Naive B cell (primary cell): ENCODE measurements at regions not wholly inside any gene's neighbourhood (a gene's known extent, or its start where the extent isn't known, plus 50 kb on each side); places are given as distances from the start of the nearest gene placed in this dataset.

ENCODE experiments used
- ATAC-seq, 2 donors: fragments of 150-1000 bp; cut with Tn5 transposase; 2 replicates each; pipeline ENCODE4 v1.10.0; 2021; ENCODE audit warnings: low read depth in 2 of 2, mild to moderate bottlenecking in 2 of 2, moderate library complexity in 2 of 2
- DNase-seq: peaks from one replicate; pipeline ENCODE4 v3.0.0; 2022
- H3K27ac Mint-ChIP-seq, 6 donors: one replicate each; pipeline ENCODE4 v1.8.0; 2020 to 2022; ENCODE audit warnings: mild to moderate bottlenecking in 6 of 6, mixed read lengths in 6 of 6, moderate library complexity in 5 of 6, inconsistent platforms in 2 of 6
- H3K27me3 Mint-ChIP-seq, 3 donors: one replicate each; pipeline ENCODE4 v1.8.0; 2021 to 2022; ENCODE audit warnings: mixed read lengths in 3 of 3, mild to moderate bottlenecking in 1 of 3
- H3K36me3 Mint-ChIP-seq, 2 donors: one replicate each; pipeline ENCODE4 v1.8.0; 2020 to 2022; ENCODE audit warnings: mixed read lengths in 2 of 2, inconsistent platforms in 1 of 2, mild to moderate bottlenecking in 1 of 2
- H3K4me1 Mint-ChIP-seq, 3 donors: one replicate each; pipeline ENCODE4 v1.8.0; 2020 to 2022; ENCODE audit warnings: mixed read lengths in 3 of 3, inconsistent platforms in 1 of 3, mild to moderate bottlenecking in 1 of 3, moderate library complexity in 1 of 3
- H3K4me3 Mint-ChIP-seq, 8 donors: one replicate each; pipeline ENCODE4 v1.8.0; 2020 to 2022; ENCODE audit warnings: mild to moderate bottlenecking in 8 of 8, mixed read lengths in 8 of 8, moderate library complexity in 8 of 8, inconsistent platforms in 2 of 8
- H3K9me3 Mint-ChIP-seq, 7 donors: one replicate each; pipeline ENCODE4 v1.8.0; 2020 to 2022; ENCODE audit warnings: mixed read lengths in 7 of 7, mild to moderate bottlenecking in 5 of 7, inconsistent platforms in 2 of 7, moderate library complexity in 1 of 7

GRCh38 chr12:67155863-67156262 lies 113.3 kb upstream of the CAND1 start:
- H3K4me3 Mint-ChIP-seq: no peak overlapping the region
- no peak for DNase-seq
- peaks cover 13 to 37% (median 15%) of the 10 kb centered on the region in 3 donors for H3K27me3 Mint-ChIP-seq
- H3K27ac Mint-ChIP-seq: no peak overlapping the region
- ATAC-seq: no peak
- H3K4me1 Mint-ChIP-seq: no peaks in the 10 kb centered on the region
- H3K36me3 Mint-ChIP-seq: no peaks in the 10 kb centered on the region
- no peaks in the 10 kb centered on the region for H3K9me3 Mint-ChIP-seq

DNA sequence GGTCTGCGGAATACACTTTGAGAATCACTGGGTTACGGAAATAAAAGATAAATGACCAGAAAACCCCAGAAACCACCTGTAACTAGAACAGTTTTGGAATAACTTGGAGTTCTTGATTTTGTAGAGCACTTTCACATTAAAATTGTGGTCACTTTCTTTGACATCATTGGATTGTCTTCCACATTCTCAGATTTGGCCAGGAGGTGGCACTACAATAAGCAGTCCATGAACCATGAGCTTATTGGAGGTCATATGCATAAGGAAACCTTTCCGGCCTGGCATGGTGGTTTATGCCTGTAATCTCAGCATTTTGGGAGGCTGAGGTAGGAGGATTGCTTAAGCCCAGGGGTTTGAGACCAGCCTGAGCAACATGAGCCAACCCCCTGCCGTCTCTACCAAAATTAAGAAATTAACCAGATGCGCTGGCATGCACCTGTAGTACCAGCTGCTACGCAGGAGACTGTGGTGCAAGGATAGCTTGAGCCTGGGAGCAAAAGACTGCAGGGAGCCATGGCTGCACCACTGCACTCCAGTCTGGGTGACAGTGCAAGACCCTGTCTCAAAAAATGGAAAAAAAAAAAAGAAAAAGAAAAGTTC lies 107.7 kb upstream of the CAND1 start:
- Mint-ChIP-seq H3K9me3 (no peaks in the 10 kb centered on the region), H3K36me3 (no peaks in the 10 kb centered on the region), H3K4me3 (no peak overlapping the region), H3K27ac (no peak overlapping the region), H3K4me1 (no peaks in the 10 kb centered on the region), H3K27me3 (peaks cover 23 to 31% (median 28%) of the 10 kb centered on the region in 3 donors)
- DNase-seq (peak; percentile 7), ATAC-seq (peak in 1 of 2 donors; percentile 35)

- Mint-ChIP-seq H3K9me3 (peaks cover 0 to 3% (median 0%) of the 10 kb centered on the region in 7 donors), H3K4me1 (no peaks in the 10 kb centered on the region), H3K4me3 (peak overlapping the region in 1 of 8 donors; percentile 42), H3K27ac (no peak overlapping the region), H3K36me3 (no peaks in the 10 kb centered on the region), H3K27me3 (peaks cover 12 to 35% (median 35%) of the 10 kb centered on the region in 3 donors)
- DNase-seq (no peak), ATAC-seq (no peak)
Observed at GRCh38 chr12:67173258-67173657, 95.9 kb upstream of the CAND1 start.

GRCh38 chr12:67182551-67182950 lies 86.6 kb upstream of the CAND1 start:
- no peak for DNase-seq
- no peak for ATAC-seq
- peaks cover 0 to 17% of the 10 kb centered on the region in 2 donors for H3K36me3 Mint-ChIP-seq
- H3K4me3 Mint-ChIP-seq: no peak overlapping the region
- H3K9me3 Mint-ChIP-seq: peaks cover 4 to 24% (median 7%) of the 10 kb centered on the region in 7 donors
- H3K27me3 Mint-ChIP-seq: peaks cover 18 to 50% (median 35%) of the 10 kb centered on the region in 3 donors
- H3K4me1 Mint-ChIP-seq: no peaks in the 10 kb centered on the region
- H3K27ac Mint-ChIP-seq: no peak overlapping the region

DNA sequence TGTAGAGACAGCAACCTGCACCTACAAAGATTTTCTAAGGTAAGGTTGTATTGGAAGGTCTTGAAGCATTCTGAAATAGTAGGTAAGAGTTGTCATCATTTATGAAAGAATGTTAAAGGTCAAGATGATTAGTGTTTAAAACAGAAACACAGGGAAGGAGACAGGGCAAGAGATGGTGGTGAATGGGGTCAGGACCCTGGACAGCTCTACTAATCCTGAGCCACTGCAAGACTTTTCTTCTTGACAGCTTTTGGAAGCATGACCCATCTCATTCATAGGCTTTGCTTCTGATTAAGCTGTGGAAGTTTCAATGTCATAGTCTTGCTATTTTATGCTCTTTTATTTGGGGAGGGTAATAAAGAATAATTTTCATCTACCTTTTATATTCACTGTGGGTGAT lies 75.5 kb upstream of the CAND1 start:
- H3K27me3 Mint-ChIP-seq: peaks cover 12 to 47% (median 33%) of the 10 kb centered on the region in 3 donors
- no peak for DNase-seq
- no peak overlapping the region for H3K4me3 Mint-ChIP-seq
- no peak for ATAC-seq
- H3K36me3 Mint-ChIP-seq: no peaks in the 10 kb centered on the region
- no peak overlapping the region for H3K27ac Mint-ChIP-seq
- peaks cover 0 to 2% (median 0%) of the 10 kb centered on the region in 7 donors for H3K9me3 Mint-ChIP-seq
- no peaks in the 10 kb centered on the region for H3K4me1 Mint-ChIP-seq

DNA sequence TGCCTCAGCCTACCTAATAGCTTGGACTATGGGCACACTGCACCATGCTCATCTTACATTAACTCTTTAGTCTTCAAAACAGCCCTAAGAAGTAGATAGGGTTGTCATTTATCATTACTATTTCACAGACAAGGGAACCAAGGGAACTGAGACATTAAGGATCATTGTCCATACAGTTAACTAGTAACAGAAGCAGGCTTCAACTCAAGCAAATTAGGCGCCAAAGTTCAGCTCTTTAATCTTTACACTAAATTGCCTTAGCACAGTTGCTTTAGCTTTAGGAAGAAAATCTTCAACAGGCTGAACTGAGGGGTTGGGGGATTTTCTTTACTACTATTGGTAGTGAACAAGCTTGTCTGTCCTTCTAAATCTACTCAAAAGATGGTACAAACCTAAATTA lies 68.8 kb upstream of the CAND1 start:
- ATAC-seq: no peak
- peaks cover 28 to 46% (median 28%) of the 10 kb centered on the region in 3 donors for H3K27me3 Mint-ChIP-seq
- H3K4me1 Mint-ChIP-seq: peaks cover 0 to 5% (median 0%) of the 10 kb centered on the region in 3 donors
- no peak overlapping the region for H3K4me3 Mint-ChIP-seq
- no peak overlapping the region for H3K27ac Mint-ChIP-seq
- no peak for DNase-seq
- H3K36me3 Mint-ChIP-seq: no peaks in the 10 kb centered on the region
- peaks cover 0 to 4% (median 0%) of the 10 kb centered on the region in 7 donors for H3K9me3 Mint-ChIP-seq

- no peak for ATAC-seq
- no peak overlapping the region for H3K4me3 Mint-ChIP-seq
- H3K36me3 Mint-ChIP-seq: no peaks in the 10 kb centered on the region
- no peak overlapping the region for H3K27ac Mint-ChIP-seq
- no peak for DNase-seq
- H3K27me3 Mint-ChIP-seq: peaks cover 20 to 48% (median 33%) of the 10 kb centered on the region in 3 donors
- peaks cover 0 to 5% (median 0%) of the 10 kb centered on the region in 3 donors for H3K4me1 Mint-ChIP-seq
- H3K9me3 Mint-ChIP-seq: peaks cover 0 to 4% (median 0%) of the 10 kb centered on the region in 7 donors
Observed at GRCh38 chr12:67202011-67202677, 67.0 kb upstream of the CAND1 start.

- H3K4me1 Mint-ChIP-seq: peaks cover 0 to 5% (median 0%) of the 10 kb centered on the region in 3 donors
- H3K4me3 Mint-ChIP-seq: no peak overlapping the region
- no peaks in the 10 kb centered on the region for H3K36me3 Mint-ChIP-seq
- H3K27me3 Mint-ChIP-seq: peaks cover 15 to 43% (median 30%) of the 10 kb centered on the region in 3 donors
- peaks cover 0 to 4% (median 0%) of the 10 kb centered on the region in 7 donors for H3K9me3 Mint-ChIP-seq
- no peak overlapping the region for H3K27ac Mint-ChIP-seq
- ATAC-seq (no peak), DNase-seq (no peak)
Observed at GRCh38 chr12:67202678-67203012, 66.5 kb upstream of the CAND1 start.

DNA sequence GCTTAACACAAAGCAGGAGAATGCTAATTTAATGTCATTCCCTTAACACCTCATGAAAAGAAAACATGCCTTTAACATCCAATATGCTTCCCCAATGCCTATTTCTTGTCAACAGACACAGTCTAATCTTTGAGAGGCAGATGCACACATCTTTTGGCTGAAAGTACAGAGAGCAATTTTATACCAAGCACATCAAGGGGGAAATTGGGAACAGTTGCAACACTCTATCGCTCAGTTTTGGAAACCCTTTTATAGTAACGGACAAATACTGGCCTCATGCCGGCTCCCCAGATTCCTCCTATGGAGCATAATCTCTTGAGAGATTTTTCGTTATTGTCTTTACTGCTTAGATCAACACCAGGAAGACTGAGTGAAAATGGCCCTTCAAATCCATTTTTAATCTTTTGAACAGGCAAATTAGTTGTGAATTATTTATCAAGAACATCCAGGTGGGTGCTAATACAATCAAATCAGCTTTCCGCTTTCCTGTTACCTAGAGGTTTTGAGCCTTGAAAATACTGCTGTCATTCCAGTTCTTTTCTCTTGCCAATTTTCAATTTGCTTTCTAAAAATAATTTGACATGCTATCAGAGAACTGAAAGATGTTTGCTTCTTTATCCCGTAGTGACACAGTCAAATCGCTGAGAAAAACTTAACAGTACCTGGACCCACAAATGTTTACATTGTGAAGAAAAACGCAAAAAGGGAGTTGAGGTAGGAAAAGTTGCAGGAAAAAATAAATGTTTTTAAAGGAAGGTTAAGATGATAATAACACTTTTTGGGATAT lies 60.7 kb upstream of the CAND1 start:
- ATAC-seq (no peak), DNase-seq (no peak)
- peaks cover 0 to 2% (median 0%) of the 10 kb centered on the region in 7 donors for H3K9me3 Mint-ChIP-seq
- no peaks in the 10 kb centered on the region for H3K4me1 Mint-ChIP-seq
- peaks cover 20 to 51% (median 44%) of the 10 kb centered on the region in 3 donors for H3K27me3 Mint-ChIP-seq
- no peak overlapping the region for H3K4me3 Mint-ChIP-seq
- H3K27ac Mint-ChIP-seq: no peak overlapping the region
- H3K36me3 Mint-ChIP-seq: no peaks in the 10 kb centered on the region

- peaks cover 20 to 37% (median 32%) of the 10 kb centered on the region in 3 donors for H3K27me3 Mint-ChIP-seq
- H3K4me1 Mint-ChIP-seq: no peaks in the 10 kb centered on the region
- ATAC-seq: no peak
- no peaks in the 10 kb centered on the region for H3K36me3 Mint-ChIP-seq
- H3K27ac Mint-ChIP-seq: no peak overlapping the region
- no peaks in the 10 kb centered on the region for H3K9me3 Mint-ChIP-seq
- no peak overlapping the region for H3K4me3 Mint-ChIP-seq
- no peak for DNase-seq
Observed at GRCh38 chr12:67211029-67211428, 58.1 kb upstream of the CAND1 start.

GRCh38 chr12:67211494-67211893 lies 57.7 kb upstream of the CAND1 start:
- Mint-ChIP-seq H3K4me1 (no peaks in the 10 kb centered on the region), H3K27me3 (peaks cover 20 to 36% (median 30%) of the 10 kb centered on the region in 3 donors), H3K27ac (no peak overlapping the region), H3K4me3 (no peak overlapping the region), H3K36me3 (no peaks in the 10 kb centered on the region), H3K9me3 (no peaks in the 10 kb centered on the region)
- DNase-seq (no peak), ATAC-seq (no peak)

- peaks cover 3 to 13% (median 13%) of the 10 kb centered on the region in 3 donors for H3K27me3 Mint-ChIP-seq
- no peaks in the 10 kb centered on the region for H3K9me3 Mint-ChIP-seq
Observed at GRCh38 chr12:67217647-67218046, 51.5 kb upstream of the CAND1 start.

More at GRCh38 chr12:67217647-67218046, 51.5 kb upstream of the CAND1 start:
- no peaks in the 10 kb centered on the region for H3K36me3 Mint-ChIP-seq
- H3K27ac Mint-ChIP-seq: no peak overlapping the region
- H3K4me3 Mint-ChIP-seq: no peak overlapping the region
- no peak for ATAC-seq
- DNase-seq: no peak
- peaks cover 0 to 1% (median under 1%) of the 10 kb centered on the region in 3 donors for H3K4me1 Mint-ChIP-seq
